ENCODE measurements at regions not wholly inside any gene's neighbourhood (a gene's known extent, or its start where the extent isn't known, plus 50 kb on each side); places are given as distances from the start of the nearest gene placed in this dataset.

GRCh38 chr6:98669371-98669770 lies 165.0 kb upstream of the POU3F2 start (continued):
- TF ChIP-seq CHD7 (IDR thresholded peaks at IDR 0.05; ENCODE audit: insufficient replicate concordance, low read length), result no peak
- TF ChIP-seq HDAC6 (IDR thresholded peaks at IDR 0.05; ENCODE audit: low read depth, low read length), result no peak
- no peak for TF ChIP-seq SIX5 (IDR thresholded peaks at IDR 0.05; ENCODE audit: low read depth, low read length)
- TF ChIP-seq EP300 (IDR thresholded peaks at IDR 0.05; ENCODE audit: borderline replicate concordance in 1 of 2, low read depth in 2 of 2, low read length in 2 of 2), result no peak
- no peak for TF ChIP-seq CTBP2 (IDR thresholded peaks at IDR 0.05; ENCODE audit: borderline replicate concordance, insufficient read depth, insufficient read length, low read length)
- TF ChIP-seq SUZ12 (IDR thresholded peaks at IDR 0.05; ENCODE audit: low read length), result no peak
- TF ChIP-seq POU5F1 (IDR thresholded peaks at IDR 0.05; ENCODE audit: low read depth, low read length), result no peak
